GM12874 (cell line): ENCODE measurements at regions not wholly inside any gene's neighbourhood (a gene's known extent, or its start where the extent isn't known, plus 50 kb on each side); places are given as distances from the start of the nearest gene placed in this dataset.

ENCODE experiments used
- TF ChIP-seq, protein P1 (sequence below): IDR thresholded peaks from 2 replicates; pipeline ENCODE4 v1.5.1; 2011; ENCODE audit warnings: low read depth, mild to moderate bottlenecking, control low read depth, low read length, moderate library complexity; ENCODE audit not compliant: insufficient read depth

GRCh38 chr10:10078446-10078845, 939.2 kb upstream of the CELF2 start:
- TF ChIP-seq, protein P1, sequence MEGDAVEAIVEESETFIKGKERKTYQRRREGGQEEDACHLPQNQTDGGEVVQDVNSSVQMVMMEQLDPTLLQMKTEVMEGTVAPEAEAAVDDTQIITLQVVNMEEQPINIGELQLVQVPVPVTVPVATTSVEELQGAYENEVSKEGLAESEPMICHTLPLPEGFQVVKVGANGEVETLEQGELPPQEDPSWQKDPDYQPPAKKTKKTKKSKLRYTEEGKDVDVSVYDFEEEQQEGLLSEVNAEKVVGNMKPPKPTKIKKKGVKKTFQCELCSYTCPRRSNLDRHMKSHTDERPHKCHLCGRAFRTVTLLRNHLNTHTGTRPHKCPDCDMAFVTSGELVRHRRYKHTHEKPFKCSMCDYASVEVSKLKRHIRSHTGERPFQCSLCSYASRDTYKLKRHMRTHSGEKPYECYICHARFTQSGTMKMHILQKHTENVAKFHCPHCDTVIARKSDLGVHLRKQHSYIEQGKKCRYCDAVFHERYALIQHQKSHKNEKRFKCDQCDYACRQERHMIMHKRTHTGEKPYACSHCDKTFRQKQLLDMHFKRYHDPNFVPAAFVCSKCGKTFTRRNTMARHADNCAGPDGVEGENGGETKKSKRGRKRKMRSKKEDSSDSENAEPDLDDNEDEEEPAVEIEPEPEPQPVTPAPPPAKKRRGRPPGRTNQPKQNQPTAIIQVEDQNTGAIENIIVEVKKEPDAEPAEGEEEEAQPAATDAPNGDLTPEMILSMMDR, result no peak

GRCh38 chr10:10092581-10092980, 925.1 kb upstream of the CELF2 start:
- TF ChIP-seq, protein P1, result no peak

DNA sequence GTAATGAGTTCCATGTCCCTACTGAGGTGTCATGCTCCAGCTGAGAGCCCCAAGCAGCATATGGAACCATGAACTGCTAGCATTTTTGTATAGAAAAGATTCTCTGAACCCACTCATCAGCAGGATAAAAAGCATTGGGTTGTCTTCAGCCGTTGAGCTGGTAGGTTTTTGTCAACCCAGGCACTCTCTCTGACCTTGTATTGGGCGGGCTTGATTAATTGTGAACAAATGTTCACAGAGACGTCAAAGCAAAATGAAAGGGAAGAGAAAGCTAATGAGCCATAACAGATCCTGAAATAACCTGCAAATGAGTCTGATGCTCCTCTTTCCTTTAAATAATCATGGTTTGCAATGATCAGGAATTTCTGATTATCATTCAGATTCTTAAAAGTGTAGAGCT, 924.7 kb upstream of the CELF2 start:
- TF ChIP-seq, protein P1, result no peak

DNA sequence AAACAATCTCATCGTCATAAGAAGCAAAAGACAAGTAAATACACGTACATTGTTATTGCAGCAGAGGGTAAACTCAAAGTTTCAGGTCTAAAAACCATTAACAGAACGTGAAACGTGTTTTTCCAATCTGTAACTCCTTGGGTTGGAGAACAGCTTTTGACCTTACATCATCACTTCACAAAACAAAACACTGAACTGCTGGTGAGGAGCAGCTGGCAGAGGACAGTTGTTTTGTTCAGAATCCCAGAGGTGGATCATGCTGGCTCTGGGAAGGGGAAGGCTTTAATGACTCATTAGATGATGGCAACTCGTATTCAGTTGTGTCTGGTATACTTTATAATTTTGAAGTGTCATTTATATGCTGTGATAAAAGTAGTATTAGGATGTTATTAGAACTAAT, 923.0 kb upstream of the CELF2 start:
- TF ChIP-seq, protein P1, result no peak

GRCh38 chr10:10096296-10096695, 921.4 kb upstream of the CELF2 start:
- TF ChIP-seq, protein P1, result no peak

- TF ChIP-seq, protein P1, result no peak
Observed at GRCh38 chr10:10096898-10097297, 920.8 kb upstream of the CELF2 start.

DNA sequence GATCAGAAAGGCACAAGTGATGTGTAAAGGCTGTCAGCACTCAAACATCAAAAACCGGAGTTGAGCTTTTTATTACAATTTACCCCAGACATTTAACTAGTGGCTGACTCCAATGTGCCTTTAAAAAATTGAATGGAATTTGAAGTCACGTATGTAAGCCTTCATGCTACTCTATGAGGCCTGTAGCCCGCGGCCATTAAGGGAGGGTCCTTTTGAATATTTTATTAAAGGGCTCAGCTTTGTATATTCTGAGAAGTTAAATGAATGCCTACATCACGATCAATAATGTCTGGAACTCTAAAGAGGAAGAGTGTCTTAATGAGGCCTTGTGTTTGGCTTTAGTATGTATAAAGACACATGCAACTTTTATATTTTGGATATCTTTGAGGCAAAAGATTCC, 916.6 kb upstream of the CELF2 start:
- TF ChIP-seq, protein P1, result no peak
